K562 (cell line): ENCODE measurements at regions not wholly inside any gene's neighbourhood (a gene's known extent, or its start where the extent isn't known, plus 50 kb on each side); places are given as distances from the start of the nearest gene placed in this dataset.

Experiments used
- CBX8 ChIP-seq: fragments of 200-600 bp; sonication (generic); IDR thresholded peaks from 2 replicates; pipeline ENCODE4 v1.6.1; 2012; ENCODE audit warnings: borderline replicate concordance, mixed run types, low read depth, mild to moderate bottlenecking, moderate library complexity, mixed read lengths, low read length, control low read depth, inconsistent platforms; ENCODE audit not compliant: poor library complexity, severe bottlenecking; ENCODE audit errors: extremely low read depth
- PCBP1 ChIP-seq: fragments of 200-400 bp; formaldehyde crosslinking; IDR thresholded peaks from 2 replicates; pipeline ENCODE4 v1.6.1; 2018; ENCODE audit warnings: mild to moderate bottlenecking, low read depth, low read length; ENCODE audit not compliant: poor library complexity, severe bottlenecking

DNA sequence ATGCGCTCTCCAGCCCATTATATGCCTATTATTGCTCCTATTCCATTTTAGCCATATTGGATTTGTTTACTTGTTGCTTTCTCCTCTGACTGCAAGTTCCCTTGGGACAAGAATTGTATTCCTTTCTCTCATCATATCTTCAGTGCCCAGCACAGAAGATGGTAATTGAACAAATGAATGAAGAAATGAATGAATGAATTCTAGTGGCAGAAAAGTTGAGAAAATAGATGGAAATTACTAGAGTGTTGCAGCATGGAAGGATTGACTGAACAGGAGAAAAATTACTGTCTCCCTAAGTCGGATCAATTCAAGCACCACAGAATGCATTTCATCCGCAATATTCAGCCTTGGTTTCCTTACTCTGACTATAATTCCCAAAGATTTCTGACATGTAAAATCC is 1243.2 kb downstream of the SORCS1 start:
- no peak for TF ChIP-seq PCBP1
- TF ChIP-seq CBX8, result no peak
